ENCODE measurements at regions not wholly inside any gene's neighbourhood (a gene's known extent, or its start where the extent isn't known, plus 50 kb on each side); places are given as distances from the start of the nearest gene placed in this dataset.

DNA sequence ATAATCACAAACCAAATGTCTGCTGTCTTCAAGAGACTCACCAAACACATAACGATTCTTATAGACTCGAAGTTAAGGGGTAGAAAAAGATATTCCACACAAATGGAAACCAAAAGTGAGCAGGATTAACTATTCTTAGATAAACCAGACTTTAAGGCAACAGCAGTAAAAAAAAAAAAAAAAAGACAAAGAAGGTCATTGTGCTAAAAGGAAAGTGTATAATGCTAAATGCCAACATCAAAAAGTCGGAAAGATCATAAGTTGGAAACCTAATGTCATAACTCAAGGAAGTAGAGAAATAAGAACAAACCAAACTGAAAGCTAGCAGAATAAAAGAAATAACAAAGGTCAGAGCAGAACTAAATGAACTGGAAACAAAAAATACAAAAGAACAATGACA is 714.6 kb downstream of the SEMA5A start:
- TF ChIP-seq, protein P1, sequence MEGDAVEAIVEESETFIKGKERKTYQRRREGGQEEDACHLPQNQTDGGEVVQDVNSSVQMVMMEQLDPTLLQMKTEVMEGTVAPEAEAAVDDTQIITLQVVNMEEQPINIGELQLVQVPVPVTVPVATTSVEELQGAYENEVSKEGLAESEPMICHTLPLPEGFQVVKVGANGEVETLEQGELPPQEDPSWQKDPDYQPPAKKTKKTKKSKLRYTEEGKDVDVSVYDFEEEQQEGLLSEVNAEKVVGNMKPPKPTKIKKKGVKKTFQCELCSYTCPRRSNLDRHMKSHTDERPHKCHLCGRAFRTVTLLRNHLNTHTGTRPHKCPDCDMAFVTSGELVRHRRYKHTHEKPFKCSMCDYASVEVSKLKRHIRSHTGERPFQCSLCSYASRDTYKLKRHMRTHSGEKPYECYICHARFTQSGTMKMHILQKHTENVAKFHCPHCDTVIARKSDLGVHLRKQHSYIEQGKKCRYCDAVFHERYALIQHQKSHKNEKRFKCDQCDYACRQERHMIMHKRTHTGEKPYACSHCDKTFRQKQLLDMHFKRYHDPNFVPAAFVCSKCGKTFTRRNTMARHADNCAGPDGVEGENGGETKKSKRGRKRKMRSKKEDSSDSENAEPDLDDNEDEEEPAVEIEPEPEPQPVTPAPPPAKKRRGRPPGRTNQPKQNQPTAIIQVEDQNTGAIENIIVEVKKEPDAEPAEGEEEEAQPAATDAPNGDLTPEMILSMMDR (optimal IDR thresholded peaks at IDR 0.05 in 1 of 3, IDR thresholded peaks at IDR 0.05 in 1 of 3, conservative IDR thresholded peaks at IDR 0.05 in 1 of 3; ENCODE audit: extremely low read depth in 1 of 3, insufficient read depth in 2 of 3, low read length in 3 of 3), result no peak
- no peak for TF ChIP-seq EZH2 (IDR thresholded peaks at IDR 0.05; ENCODE audit: low read length)

Measured in keratinocyte (primary cell).